ENCODE measurements at regions not wholly inside any gene's neighbourhood (a gene's known extent, or its start where the extent isn't known, plus 50 kb on each side); places are given as distances from the start of the nearest gene placed in this dataset.
"Not testable (repeated sequence)": the region's sequence is repeated elsewhere in the genome, so short reads cannot be mapped to it uniquely, and the experiment has no call there.

- DNase-seq: no peak
Observed at GRCh38 chr10:123221418-123221817, 67.2 kb downstream of the BUB3 start.

DNA sequence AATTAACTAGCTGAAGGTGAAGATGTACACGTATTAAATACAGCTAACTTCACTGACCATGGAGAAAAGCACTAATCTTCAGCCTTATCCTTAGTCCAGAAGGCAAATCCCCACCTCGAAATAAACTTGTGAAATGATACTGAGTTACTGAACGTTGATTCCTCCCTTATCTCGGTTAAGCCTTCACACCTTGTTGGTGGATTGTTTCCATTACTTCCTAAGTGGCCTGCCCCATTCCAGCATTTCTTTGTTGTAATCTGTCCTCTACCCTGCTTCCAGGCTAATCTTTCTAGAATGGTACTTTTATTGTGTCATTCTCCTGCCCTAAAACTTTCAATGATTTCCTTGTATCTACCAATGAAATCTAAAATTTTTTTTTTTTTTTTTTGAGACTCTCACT, 68.6 kb downstream of the BUB3 start:
- DNase-seq: no peak

DNA sequence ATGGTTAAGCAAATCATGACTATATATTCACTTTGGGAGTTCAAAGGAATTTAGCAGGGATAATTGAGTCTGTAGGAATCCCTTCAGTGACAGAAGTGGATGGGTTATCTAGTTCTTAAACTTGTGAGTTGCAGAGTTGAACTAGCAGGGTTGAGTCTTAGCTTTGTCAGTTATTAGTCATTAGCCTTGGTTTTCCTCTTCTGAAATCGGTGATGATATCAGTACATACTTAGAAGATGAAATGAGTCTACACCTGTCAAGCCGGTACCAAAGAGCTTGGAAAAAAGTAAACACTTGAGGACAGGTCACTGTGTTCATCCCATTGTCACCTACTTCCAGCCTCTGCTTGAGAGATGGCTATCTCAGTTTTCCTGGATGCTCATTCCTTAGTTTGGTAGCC, 73.5 kb downstream of the BUB3 start:
- DNase-seq: no peak

- DNase-seq: peak; percentile 78
Observed at GRCh38 chr10:123229927-123230630, 75.9 kb downstream of the BUB3 start.

DNA sequence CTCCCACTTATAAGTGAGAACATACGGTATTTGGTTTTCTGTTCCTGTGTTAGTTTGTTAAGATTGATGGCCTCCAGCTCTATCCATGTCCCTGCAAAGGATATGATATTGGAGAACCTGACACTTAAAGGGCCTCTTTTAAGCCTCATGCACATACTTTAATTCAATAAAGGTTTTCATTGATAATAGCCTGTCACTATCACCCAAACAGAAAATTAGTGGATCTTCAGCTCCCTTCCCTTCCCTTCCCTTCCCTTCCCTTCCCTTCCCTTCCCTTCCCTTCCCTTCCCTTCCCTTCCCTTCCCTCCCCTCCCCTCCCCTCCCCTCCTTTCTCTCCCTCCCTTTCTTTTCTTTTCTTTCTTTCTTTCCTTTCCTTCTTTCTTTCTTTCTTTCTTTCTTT, 78.7 kb downstream of the BUB3 start:
- not testable (repeated sequence) for DNase-seq

GRCh38 chr10:123235014-123235413, 80.8 kb downstream of the BUB3 start:
- not testable (repeated sequence) for DNase-seq

- no peak for DNase-seq
Observed at GRCh38 chr10:123236126-123236525, 81.9 kb downstream of the BUB3 start.

DNA sequence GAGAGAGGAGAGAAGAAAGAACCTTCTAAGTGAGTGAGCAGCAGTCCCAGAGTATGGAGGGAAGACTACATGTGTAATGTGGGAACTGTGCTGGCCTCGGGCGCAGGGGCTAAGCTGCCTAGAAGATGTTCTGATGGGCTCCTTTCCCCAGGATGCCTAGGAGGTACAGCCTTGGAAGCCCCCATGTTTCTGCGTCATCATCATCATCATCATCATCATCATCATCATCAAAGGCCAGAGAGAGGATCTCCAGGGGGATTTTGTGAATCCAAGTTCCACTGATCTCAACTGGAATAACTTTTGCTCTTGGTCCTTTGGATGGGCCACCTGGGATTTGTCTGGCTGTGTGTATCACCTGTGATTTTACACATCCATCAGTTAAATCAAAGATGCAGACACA, 86.0 kb downstream of the BUB3 start:
- no peak for DNase-seq

DNA sequence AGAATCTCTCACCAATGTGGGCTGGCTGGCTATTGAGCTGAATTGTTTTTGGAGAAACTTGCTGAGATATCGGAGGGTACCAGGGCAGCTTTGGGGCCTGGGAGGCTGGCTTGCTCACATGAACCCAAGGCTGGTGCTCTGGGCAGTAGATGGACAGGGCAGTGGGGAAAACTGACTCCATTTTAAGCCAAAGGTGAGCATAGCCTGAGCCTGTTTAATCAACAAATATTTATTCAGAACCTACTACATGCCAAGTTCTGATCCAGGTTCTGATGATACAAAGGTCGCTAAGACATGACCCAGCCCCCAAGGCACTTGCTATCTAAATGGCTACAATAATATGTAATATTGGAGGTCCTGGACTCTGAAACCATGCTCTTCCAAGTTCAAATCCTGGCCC, 86.6 kb downstream of the BUB3 start:
- DNase-seq: no peak

DNA sequence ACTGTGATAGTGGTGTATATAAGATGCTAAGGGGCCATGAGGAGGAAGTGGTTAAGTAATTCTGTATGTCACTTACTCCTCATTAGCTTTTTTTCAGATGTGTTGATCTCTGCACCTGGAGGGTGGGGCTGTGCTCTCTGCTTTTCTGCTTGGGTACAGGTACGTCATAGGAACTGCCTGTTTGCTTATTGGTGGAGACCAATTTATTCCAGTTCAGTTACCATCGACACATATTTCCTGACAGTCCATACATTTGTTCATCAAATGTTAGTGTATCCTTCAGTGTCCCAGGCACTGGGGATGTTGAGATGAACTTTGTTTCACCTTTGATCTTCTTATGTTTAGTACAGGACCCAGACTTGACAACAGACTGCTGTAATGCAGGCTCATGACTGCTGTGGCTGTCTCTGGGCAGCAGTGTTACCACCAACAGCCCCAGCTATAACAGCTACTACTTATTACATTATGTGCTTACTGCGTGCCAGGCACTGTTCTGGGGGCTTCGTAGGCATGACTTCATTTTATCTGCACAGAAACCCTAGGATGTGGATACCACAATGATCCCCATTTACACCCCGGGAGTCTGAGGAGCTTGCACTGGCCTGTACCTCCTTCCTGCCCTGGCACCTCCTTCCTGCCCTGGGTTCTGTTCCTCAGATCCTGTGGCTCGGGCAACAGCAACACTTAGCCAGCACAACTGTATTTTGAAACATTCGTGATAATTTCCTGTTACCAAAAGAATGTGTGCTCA, 87.4 kb downstream of the BUB3 start:
- DNase-seq: no peak

DNA sequence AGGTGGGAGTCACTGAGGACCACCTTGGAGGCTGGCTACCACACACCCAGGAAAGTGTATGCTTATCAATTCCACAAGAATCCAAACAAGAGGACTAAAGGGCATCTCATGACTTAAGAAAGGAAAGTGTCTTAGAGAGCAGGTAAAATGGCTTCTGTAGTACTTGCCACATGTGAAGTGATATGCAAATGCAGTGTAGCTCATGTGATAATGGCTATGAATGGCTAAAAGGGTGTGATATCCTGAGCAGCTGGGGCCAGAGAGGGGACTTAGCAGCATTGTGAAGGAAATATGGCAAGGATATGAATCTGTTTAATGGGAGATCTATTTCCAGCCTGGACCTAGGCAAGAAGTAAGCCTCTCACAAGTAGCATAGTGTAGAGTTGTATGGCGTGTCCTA, 90.5 kb downstream of the BUB3 start:
- DNase-seq: no peak

DNA sequence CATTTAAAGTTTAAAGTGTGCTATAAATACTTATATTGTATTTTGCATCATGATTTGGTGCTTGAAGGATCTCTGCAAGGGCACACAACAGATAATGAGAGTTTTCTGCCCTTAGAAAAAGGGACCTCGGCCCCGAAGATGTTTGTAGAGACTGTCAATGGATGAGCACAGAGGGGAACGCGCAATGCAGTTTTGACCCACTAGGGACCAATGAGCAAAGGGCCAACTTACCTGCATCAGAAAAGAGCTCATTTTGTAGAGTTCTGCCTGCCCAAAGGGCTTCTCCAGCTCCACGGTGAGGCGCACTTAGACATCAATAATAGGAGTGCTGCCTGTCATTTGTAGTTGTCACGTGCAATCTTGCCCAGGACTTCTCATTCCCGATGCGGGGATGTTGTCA, 91.1 kb downstream of the BUB3 start:
- no peak for DNase-seq

DNA sequence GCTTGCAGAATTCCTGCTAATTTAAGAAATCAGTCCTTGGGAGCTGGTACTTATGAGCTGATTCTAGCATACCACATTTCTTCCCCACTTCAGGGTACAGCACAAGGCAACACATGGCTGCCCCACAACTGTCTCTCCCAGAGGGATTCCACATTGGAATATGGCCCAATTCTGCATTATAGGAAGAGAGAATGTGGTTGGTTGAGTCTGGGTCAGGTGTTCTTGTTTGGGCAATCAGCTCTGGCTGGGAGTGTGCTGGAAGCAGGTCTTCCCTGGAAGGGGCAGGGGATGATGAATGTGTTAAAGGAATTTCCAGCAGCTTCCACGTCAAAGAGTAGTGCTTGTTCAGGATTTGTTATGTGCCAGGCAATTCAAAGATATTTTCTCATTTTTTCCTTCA, 95.7 kb downstream of the BUB3 start:
- DNase-seq: no peak

DNA sequence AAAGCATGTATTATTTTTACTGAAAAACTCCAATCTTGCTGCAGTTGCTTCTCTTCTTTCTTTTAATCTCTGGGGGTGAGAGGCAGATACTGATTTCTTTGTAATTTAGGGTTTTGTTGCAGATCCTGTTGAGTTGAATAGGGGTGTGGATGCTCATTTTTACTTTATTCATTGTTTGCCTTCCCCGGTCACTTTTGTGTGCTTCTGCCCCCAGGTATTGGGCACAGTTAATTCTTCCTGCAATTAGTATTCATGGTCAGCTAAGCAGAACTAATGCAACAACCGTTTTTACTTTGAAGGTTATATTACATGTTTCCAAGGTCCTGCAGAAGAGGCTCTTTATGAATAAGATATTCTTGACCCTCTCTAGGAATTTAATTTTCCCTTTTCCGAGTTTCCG, 96.4 kb downstream of the BUB3 start:
- peak; percentile 13 for DNase-seq

DNA sequence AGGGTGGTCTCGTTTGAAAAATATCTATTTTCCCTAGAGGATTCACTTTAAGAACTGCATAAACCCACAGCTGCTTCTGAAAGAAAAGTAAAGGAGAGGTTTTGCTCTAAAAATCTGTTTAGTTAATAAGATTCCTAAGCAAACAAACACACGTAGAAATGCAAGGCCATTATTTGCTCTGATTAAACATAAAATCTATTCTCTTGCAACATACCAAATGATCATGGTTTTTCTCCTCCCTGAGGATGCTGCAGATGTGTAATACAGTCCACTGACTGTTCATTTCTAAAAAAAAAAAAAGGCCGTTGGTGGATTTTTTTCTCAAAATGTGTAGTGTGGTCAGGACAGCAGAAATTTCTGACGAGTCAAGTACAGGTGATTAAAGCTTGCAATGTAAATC, 98.6 kb downstream of the BUB3 start:
- no peak for DNase-seq

GRCh38 chr10:123254343-123254742, 100.1 kb downstream of the BUB3 start:
- DNase-seq: not testable (repeated sequence)

- DNase-seq: no peak
Observed at GRCh38 chr10:123257904-123258456, 103.8 kb downstream of the BUB3 start.

GRCh38 chr10:123259081-123259480, 104.9 kb downstream of the BUB3 start:
- no peak for DNase-seq

DNA sequence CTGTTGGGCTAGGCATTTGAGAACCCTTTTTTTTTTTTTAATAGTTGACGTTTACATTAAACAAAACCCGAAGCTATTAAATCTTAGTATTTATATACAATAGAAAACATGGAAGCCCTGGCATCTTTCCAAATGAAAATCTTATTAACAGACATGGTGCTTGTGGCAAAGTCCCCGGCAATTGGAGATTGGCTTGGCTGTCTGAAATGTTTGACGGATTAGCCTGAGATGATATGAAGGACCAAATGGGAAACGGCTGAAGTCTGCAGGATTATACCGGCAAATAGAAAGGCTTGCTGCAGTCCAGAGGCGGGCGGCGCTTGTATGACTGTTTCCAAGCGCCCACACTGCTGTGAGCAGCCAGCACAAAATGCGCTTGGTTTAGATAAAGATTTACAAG, 105.6 kb downstream of the BUB3 start:
- DNase-seq: no peak

GRCh38 chr10:123262456-123262855, 108.3 kb downstream of the BUB3 start:
- no peak for DNase-seq

GRCh38 chr10:123266971-123267370, 112.8 kb downstream of the BUB3 start:
- DNase-seq: no peak

- DNase-seq: no peak
Observed at GRCh38 chr10:123269017-123269552, 114.9 kb downstream of the BUB3 start.

DNA sequence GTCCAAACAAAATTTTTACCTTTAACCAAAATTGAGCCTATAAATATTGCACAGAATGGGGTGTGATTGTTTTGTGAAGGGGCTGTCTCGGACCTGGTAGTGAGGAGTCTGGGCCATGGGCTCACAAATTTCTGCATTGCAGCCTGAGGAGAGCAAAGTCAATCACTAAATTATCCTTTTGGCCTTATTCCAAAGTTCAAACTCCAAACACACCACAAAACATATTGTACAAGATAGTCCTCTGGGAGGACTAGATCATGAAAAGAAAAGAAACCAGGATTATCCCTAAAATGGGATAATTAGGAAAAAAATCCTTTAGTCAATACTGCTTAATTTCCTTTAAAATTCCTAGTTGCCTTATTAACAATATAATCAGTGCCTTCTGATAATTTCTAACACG, 115.5 kb downstream of the BUB3 start:
- DNase-seq: no peak

Measured in left kidney (tissue), 1 donor.